ENCODE measurements at regions not wholly inside any gene's neighbourhood (a gene's known extent, or its start where the extent isn't known, plus 50 kb on each side); places are given as distances from the start of the nearest gene placed in this dataset.

DNA sequence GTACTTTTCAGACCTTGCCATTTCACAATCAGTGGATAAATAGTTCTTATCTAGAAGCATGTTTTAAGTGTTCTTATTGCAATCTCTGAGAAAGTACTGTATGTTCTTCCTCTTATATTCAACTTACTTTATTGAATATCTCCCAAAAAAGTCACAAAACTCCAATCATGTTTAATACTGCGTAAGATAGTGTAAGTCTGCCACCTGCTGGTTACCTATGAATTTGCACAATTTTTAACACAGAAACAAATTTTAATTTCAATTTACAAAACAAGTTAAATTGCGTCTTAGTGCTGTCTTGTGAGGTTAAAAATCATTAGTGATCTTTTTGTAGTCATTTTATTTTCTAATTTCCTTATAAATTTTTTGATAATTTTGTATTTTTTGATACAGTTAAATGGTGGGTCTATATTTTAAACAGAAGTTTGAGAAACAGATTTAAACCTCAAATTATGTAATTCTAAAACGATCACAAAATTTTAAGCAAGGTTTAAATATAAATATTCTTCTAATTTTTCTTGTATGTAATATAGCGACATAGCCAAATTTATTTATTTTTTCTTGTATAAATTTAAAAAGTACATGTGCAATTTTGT lies 115.8 kb downstream of the EMB start:
- H2BK5ac ChIP-seq (ENCODE audit: low read depth, low read length), result no peak overlapping the region
- ChIA-PET CTCF (ENCODE audit: partially characterized antibody) (interaction anchor here (0.6 kb wide), 2 partner anchors 37 to 50 kb away, joined by 3 read pairs; no protein-coding TSS in a partner anchor), POLR2A (ENCODE audit: partially characterized antibody) (no interaction called here)
- no peaks in the 10 kb centered on the region for H3K4me1 ChIP-seq (replicated peaks in 1 of 4; ENCODE audit: control insufficient read depth in 3 of 4, insufficient read depth in 4 of 4, low read length in 3 of 4)
- H3K4me3 ChIP-seq (ENCODE audit: extremely low read depth in 1 of 4, insufficient read depth in 2 of 4, low read depth in 3 of 4, low read length in 4 of 4), result no peak overlapping the region
- H3K27me3 ChIP-seq (replicated peaks in 1 of 4; ENCODE audit: control insufficient read depth in 3 of 4, extremely low read depth in 1 of 4, insufficient read depth in 3 of 4, low read length in 3 of 4), result no peaks in the 10 kb centered on the region
- H3K79me1 ChIP-seq (ENCODE audit: low read depth, low read length), result no peaks in the 10 kb centered on the region
- DNase-seq (ENCODE audit: low read depth in 1 of 2, low spot score in 2 of 2) (no peak), FAIRE-seq (no peak)
- no peak overlapping the region for H4K5ac ChIP-seq (ENCODE audit: insufficient read length, low read depth, low read length)
- H3K4me2 ChIP-seq (ENCODE audit: insufficient read depth in 1 of 2, low read depth in 2 of 2, low read length in 2 of 2), result no peak overlapping the region
- no peak overlapping the region for H2BK20ac ChIP-seq (ENCODE audit: low read length)
- no peak overlapping the region for H2BK120ac ChIP-seq (replicated peaks; ENCODE audit: low read depth, low read length)
- H2BK15ac ChIP-seq (ENCODE audit: low read length), result no peak overlapping the region
- TF ChIP-seq RAD21 (IDR thresholded peaks at IDR 0.05 in 1 of 2, conservative IDR thresholded peaks at IDR 0.05 in 1 of 2; ENCODE audit: low read depth in 2 of 2, low read length in 2 of 2) (peak; percentile 56 to 73), EZH2 (IDR thresholded peaks at IDR 0.05; ENCODE audit: low read depth, low read length, severe bottlenecking) (no peak), CHD1 (IDR thresholded peaks at IDR 0.05; ENCODE audit: low read depth, low read length) (no peak), KDM5A (IDR thresholded peaks at IDR 0.05; ENCODE audit: low read length) (no peak), CBX5 (IDR thresholded peaks at IDR 0.05; ENCODE audit: low read depth, low read length) (no peak), YY1 (IDR thresholded peaks at IDR 0.05; ENCODE audit: low read depth, low read length) (no peak)
- TF ChIP-seq, protein P1, sequence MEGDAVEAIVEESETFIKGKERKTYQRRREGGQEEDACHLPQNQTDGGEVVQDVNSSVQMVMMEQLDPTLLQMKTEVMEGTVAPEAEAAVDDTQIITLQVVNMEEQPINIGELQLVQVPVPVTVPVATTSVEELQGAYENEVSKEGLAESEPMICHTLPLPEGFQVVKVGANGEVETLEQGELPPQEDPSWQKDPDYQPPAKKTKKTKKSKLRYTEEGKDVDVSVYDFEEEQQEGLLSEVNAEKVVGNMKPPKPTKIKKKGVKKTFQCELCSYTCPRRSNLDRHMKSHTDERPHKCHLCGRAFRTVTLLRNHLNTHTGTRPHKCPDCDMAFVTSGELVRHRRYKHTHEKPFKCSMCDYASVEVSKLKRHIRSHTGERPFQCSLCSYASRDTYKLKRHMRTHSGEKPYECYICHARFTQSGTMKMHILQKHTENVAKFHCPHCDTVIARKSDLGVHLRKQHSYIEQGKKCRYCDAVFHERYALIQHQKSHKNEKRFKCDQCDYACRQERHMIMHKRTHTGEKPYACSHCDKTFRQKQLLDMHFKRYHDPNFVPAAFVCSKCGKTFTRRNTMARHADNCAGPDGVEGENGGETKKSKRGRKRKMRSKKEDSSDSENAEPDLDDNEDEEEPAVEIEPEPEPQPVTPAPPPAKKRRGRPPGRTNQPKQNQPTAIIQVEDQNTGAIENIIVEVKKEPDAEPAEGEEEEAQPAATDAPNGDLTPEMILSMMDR (IDR thresholded peaks at IDR 0.05; ENCODE audit: control extremely low read depth in 1 of 3, insufficient read depth in 1 of 3, low read depth in 1 of 3, low read length in 3 of 3), result peak in 2 of 3 experiments; percentile 13 to 43; a peak in 2 of 4 replicates
- H3K36me3 ChIP-seq (ENCODE audit: control insufficient read depth in 2 of 4, insufficient read depth in 4 of 4, low read length in 3 of 4), result no peaks in the 10 kb centered on the region
- H3K27ac ChIP-seq (ENCODE audit: low read depth, low read length), result no peak overlapping the region
- H4K20me1 ChIP-seq (replicated peaks in 1 of 2; ENCODE audit: control insufficient read depth in 1 of 2, insufficient read depth in 2 of 2, low read length in 2 of 2), result no peaks in the 10 kb centered on the region
- no peak overlapping the region for H2BK12ac ChIP-seq (ENCODE audit: low read depth, low read length)
- H3K14ac ChIP-seq (ENCODE audit: insufficient read length), result no peak overlapping the region
- H3K9me3 ChIP-seq (ENCODE audit: insufficient read depth in 2 of 2, low read depth in 1 of 2, low read length in 1 of 2), result peaks cover 51 to 58% of the 10 kb centered on the region in 2 experiments
- no peak overlapping the region for H4K8ac ChIP-seq (ENCODE audit: extremely low read depth, insufficient read depth, low read length)
- no peak overlapping the region for H3K9ac ChIP-seq (replicated peaks in 1 of 4; ENCODE audit: extremely low read depth in 1 of 4, low read depth in 3 of 4, low read length in 3 of 4)
- H3K56ac ChIP-seq (replicated peaks; ENCODE audit: insufficient read length, low read depth, low read length), result no peak overlapping the region
- no peak overlapping the region for H3K4ac ChIP-seq (replicated peaks; ENCODE audit: insufficient read length, low read depth, low read length)
- H2AFZ ChIP-seq (ENCODE audit: low read length), result no peak overlapping the region
- no peaks in the 10 kb centered on the region for H3K23me2 ChIP-seq (ENCODE audit: low read depth, low read length)
- H3K23ac ChIP-seq (ENCODE audit: insufficient read length), result no peak overlapping the region
- WGBS, 2 experiments (ENCODE audit: extremely low coverage in 1 of 2, insufficient coverage in 1 of 2, insufficient read length in 1 of 2, insufficient replicate concordance in 2 of 2, low coverage in 1 of 2, low lambda C conversion rate in 2 of 2, missing lambda C conversion rate in 1 of 2), result 50% methylated on average over 4 of the region's 4 CpGs; no CpG with 5 or more reads in 1 of the 2 experiments
- H3K18ac ChIP-seq (ENCODE audit: extremely low read depth, low read length), result no peak overlapping the region
- H3K79me2 ChIP-seq (ENCODE audit: control insufficient read depth in 1 of 2, insufficient read depth in 2 of 2, low read length in 2 of 2), result no peaks in the 10 kb centered on the region
- no peak overlapping the region for H2AK5ac ChIP-seq (ENCODE audit: low read depth, low read length)
- no peak overlapping the region for H4K91ac ChIP-seq (replicated peaks; ENCODE audit: insufficient read length, low read length)
